Neuronal stem cell (in vitro differentiated cells): ENCODE measurements at regions not wholly inside any gene's neighbourhood (a gene's known extent, or its start where the extent isn't known, plus 50 kb on each side); places are given as distances from the start of the nearest gene placed in this dataset.

Source experiments
- DNase-seq: peaks from one replicate; pipeline ENCODE4 v3.0.0-alpha.2; 2013; ENCODE audit warnings: low spot score
- H2AFZ ChIP-seq: one replicate; pipeline ENCODE4 v1.6.1; 2013; ENCODE audit warnings: mild to moderate bottlenecking, low read length, inconsistent platforms
- H2AK5ac ChIP-seq: 2 replicates; pipeline ENCODE4 v1.6.1; 2013; ENCODE audit warnings: low read depth, mild to moderate bottlenecking, inconsistent platforms, low read length, moderate library complexity, mixed read lengths
- H2BK120ac ChIP-seq: 2 replicates; pipeline ENCODE4 v1.6.1; 2013; ENCODE audit warnings: low read depth, mild to moderate bottlenecking, inconsistent platforms, low read length, moderate library complexity, mixed read lengths
- H2BK12ac ChIP-seq: one replicate; pipeline ENCODE4 v1.6.1; 2013; ENCODE audit warnings: low read length, inconsistent platforms
- H2BK15ac ChIP-seq: 2 replicates; pipeline ENCODE4 v1.6.1; 2013; ENCODE audit warnings: mild to moderate bottlenecking, low read length, inconsistent platforms, mixed read lengths
- H2BK5ac ChIP-seq: one replicate; pipeline ENCODE4 v1.6.1; 2013; ENCODE audit warnings: inconsistent platforms, mild to moderate bottlenecking, low read length, moderate library complexity
- H3K14ac ChIP-seq: one replicate; pipeline ENCODE4 v1.6.1; 2013; ENCODE audit warnings: low read length, inconsistent platforms
- H3K18ac ChIP-seq: 2 replicates; pipeline ENCODE4 v1.6.1; 2013; ENCODE audit warnings: low read length, inconsistent platforms
- H3K23ac ChIP-seq: 2 replicates; pipeline ENCODE4 v1.6.1; 2013; ENCODE audit warnings: low read depth, mild to moderate bottlenecking, mixed read lengths, low read length, inconsistent platforms; ENCODE audit not compliant: poor library complexity
- H3K27ac ChIP-seq: replicated peaks from 3 replicates; pipeline ENCODE4 v1.5.1; 2013; ENCODE audit warnings: low read length, inconsistent platforms
- H3K27me3 ChIP-seq, 3 experiments: 2 replicates each; pipeline ENCODE4 v1.6.1; 2013; ENCODE audit warnings: low read length in 3 of 3, mild to moderate bottlenecking in 2 of 3, inconsistent platforms in 1 of 3, low read depth in 1 of 3, mixed read lengths in 1 of 3, moderate library complexity in 1 of 3; ENCODE audit not compliant: control insufficient read depth in 3 of 3, insufficient read depth in 3 of 3
- H3K36me3 ChIP-seq, 2 donors: replicated peaks in 1 of 2; 2 replicates each; pipeline ENCODE4 v1.6.1; 2013; ENCODE audit warnings: low read length in 2 of 2; ENCODE audit not compliant: control insufficient read depth in 2 of 2, insufficient read depth in 2 of 2
- H3K4ac ChIP-seq: 2 replicates; pipeline ENCODE4 v1.6.1; 2013; ENCODE audit warnings: inconsistent platforms, mild to moderate bottlenecking, low read length, moderate library complexity
- H3K4me1 ChIP-seq, 2 donors: 1 replicate in 1 of 2; 2 replicates in 1 of 2; pipeline ENCODE4 v1.6.1; 2013; ENCODE audit warnings: low read length in 2 of 2, low read depth in 1 of 2; ENCODE audit not compliant: control insufficient read depth in 2 of 2, insufficient read depth in 1 of 2
- H3K4me2 ChIP-seq: one replicate; pipeline ENCODE4 v1.6.1; 2013; ENCODE audit warnings: mild to moderate bottlenecking, low read length, inconsistent platforms; ENCODE audit not compliant: insufficient read depth, poor library complexity, severe bottlenecking
- H3K4me3 ChIP-seq, 2 donors: 2 replicates each; pipeline ENCODE4 v1.5.1; 2013; ENCODE audit warnings: low read length in 2 of 2, mild to moderate bottlenecking in 2 of 2, inconsistent platforms in 1 of 2, moderate library complexity in 1 of 2
- H3K79me1 ChIP-seq: one replicate; pipeline ENCODE4 v1.6.1; 2013; ENCODE audit warnings: low read depth, mild to moderate bottlenecking, inconsistent platforms, low read length, moderate library complexity
- H3K9ac ChIP-seq: one replicate; pipeline ENCODE4 v1.6.1; 2013; ENCODE audit warnings: mild to moderate bottlenecking, low read depth, low read length, inconsistent platforms; ENCODE audit not compliant: poor library complexity
- H3K9me3 ChIP-seq, 2 donors: replicated peaks in 1 of 2; 2 replicates each; pipeline versions ENCODE3 to v1.6.1; 2013; ENCODE audit warnings: low read length in 2 of 2, mild to moderate bottlenecking in 2 of 2, inconsistent platforms in 1 of 2, low read depth in 1 of 2, mixed read lengths in 1 of 2, moderate library complexity in 1 of 2; ENCODE audit not compliant: control insufficient read depth in 2 of 2, insufficient read depth in 1 of 2
- H4K8ac ChIP-seq: one replicate; pipeline ENCODE4 v1.6.1; 2013; ENCODE audit warnings: low read depth, mild to moderate bottlenecking, inconsistent platforms, low read length, moderate library complexity
- H4K91ac ChIP-seq: one replicate; pipeline ENCODE4 v1.6.1; 2013; ENCODE audit warnings: low read length, low read depth, mild to moderate bottlenecking, inconsistent platforms; ENCODE audit not compliant: poor library complexity
- WGBS, 2 donors: extraction: QIAGEN DNeasy Blood & Tissue Kit; methylation state at CpG; one replicate each; pipeline ENCODE4 v1.1.7; 2013; ENCODE audit warnings: missing lambda C conversion rate in 2 of 2, mixed read lengths in 1 of 2; ENCODE audit not compliant: insufficient read length in 2 of 2, insufficient replicate concordance in 1 of 2; ENCODE audit errors: extremely low coverage in 2 of 2; 5-methylcytosine and 5-hydroxymethylcytosine counted together

DNA sequence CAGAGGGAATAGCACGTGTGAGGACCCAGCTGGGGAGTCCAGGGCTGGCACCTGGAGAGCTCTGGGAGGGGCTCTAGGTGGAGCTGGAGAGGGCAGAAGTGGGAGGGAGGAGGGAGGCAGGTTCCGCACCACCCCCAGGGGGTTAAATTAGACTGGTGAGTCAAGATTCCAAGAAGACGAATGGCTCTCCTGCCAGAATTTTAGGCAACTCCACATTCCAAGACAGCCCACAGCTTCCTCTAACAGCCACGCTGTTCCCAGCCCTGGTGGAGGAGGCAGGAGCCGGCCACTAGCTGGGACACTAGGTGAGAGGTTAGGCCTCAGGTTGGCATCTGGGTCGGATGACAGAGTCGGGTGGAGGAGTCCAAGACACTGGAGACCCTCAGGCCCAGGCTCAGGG lies 60.2 kb downstream of the TFAP2C start:
- Histone ChIP-seq H3K4me1 (peaks cover 0 to 3% of the 10 kb centered on the region in 2 donors), H3K14ac (no peak overlapping the region), H3K27me3 (peaks cover 0 to 2% (median 0%) of the 10 kb centered on the region in 3 experiments), H3K23ac (no peak overlapping the region), H2AFZ (no peak overlapping the region), H3K9ac (no peak overlapping the region), H2BK120ac (no peak overlapping the region), H2BK15ac (no peak overlapping the region), H3K79me1 (peaks cover 2% of the 10 kb centered on the region), H2BK12ac (no peak overlapping the region), H4K8ac (no peak overlapping the region), H3K18ac (peak overlapping the region; percentile 64), H2AK5ac (peak overlapping the region; percentile 70), H3K27ac (no peak overlapping the region), H2BK5ac (no peak overlapping the region), H3K36me3 (no peaks in the 10 kb centered on the region), H3K4ac (no peak overlapping the region), H4K91ac (no peak overlapping the region), H3K4me3 (no peak overlapping the region), H3K4me2 (no peak overlapping the region), H3K9me3 (peaks cover 0 to 2% of the 10 kb centered on the region in 2 donors)
- no peak for DNase-seq
- WGBS, 2 donors: no CpG with 5 or more reads among the region's 7 CpGs

DNA sequence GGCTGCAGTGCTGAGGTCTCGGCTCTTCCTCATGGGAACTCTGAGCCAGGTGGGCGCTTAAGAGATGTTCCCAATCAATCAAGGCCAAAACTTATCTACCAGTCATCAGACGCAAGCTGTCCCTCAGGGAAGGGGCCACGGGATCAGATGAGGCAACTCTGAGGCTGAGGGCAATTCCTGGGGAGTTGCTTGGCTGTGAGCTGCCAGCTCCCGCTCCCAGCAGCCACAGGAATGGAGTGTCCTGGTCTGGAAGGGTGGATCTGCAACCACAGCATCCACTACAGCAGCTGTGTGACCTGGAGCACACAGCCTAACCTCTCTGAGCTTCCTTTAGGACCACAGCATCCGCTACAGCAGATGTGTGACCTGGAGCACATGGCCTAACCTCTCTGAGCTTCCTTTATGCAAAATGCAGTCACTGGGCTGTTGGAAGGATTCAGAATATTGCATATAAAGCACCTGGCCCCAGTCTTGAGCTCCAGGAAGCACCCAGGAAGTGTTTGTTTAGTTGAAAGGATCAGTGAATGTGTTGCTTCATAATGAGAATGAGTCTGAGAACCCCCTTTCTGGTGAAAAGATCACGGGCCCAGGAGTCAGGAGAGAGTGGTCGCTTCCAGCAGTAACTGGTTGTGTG lies 60.9 kb downstream of the TFAP2C start:
- no peak overlapping the region for H2BK120ac ChIP-seq
- H3K14ac ChIP-seq: peak overlapping the region; percentile 0
- no peak for DNase-seq
- H4K8ac ChIP-seq: no peak overlapping the region
- H3K9ac ChIP-seq: no peak overlapping the region
- no peak overlapping the region for H3K18ac ChIP-seq
- no peak overlapping the region for H3K23ac ChIP-seq
- peaks cover 0 to 2% of the 10 kb centered on the region in 2 donors for H3K9me3 ChIP-seq
- no peak overlapping the region for H3K4me3 ChIP-seq
- no CpG with 5 or more reads among the region's 8 CpGs for WGBS, 2 donors
- no peak overlapping the region for H2BK15ac ChIP-seq
- H2AK5ac ChIP-seq: peak overlapping the region; percentile 70
- no peak overlapping the region for H2AFZ ChIP-seq
- H3K27ac ChIP-seq: no peak overlapping the region
- H3K4ac ChIP-seq: no peak overlapping the region
- peaks cover 0 to 2% (median 0%) of the 10 kb centered on the region in 3 experiments for H3K27me3 ChIP-seq
- H2BK12ac ChIP-seq: no peak overlapping the region
- H3K4me2 ChIP-seq: no peak overlapping the region
- no peaks in the 10 kb centered on the region for H3K36me3 ChIP-seq
- H3K79me1 ChIP-seq: peaks cover 2% of the 10 kb centered on the region
- H3K4me1 ChIP-seq: peaks cover 0 to 3% of the 10 kb centered on the region in 2 donors
- no peak overlapping the region for H4K91ac ChIP-seq
- no peak overlapping the region for H2BK5ac ChIP-seq

DNA sequence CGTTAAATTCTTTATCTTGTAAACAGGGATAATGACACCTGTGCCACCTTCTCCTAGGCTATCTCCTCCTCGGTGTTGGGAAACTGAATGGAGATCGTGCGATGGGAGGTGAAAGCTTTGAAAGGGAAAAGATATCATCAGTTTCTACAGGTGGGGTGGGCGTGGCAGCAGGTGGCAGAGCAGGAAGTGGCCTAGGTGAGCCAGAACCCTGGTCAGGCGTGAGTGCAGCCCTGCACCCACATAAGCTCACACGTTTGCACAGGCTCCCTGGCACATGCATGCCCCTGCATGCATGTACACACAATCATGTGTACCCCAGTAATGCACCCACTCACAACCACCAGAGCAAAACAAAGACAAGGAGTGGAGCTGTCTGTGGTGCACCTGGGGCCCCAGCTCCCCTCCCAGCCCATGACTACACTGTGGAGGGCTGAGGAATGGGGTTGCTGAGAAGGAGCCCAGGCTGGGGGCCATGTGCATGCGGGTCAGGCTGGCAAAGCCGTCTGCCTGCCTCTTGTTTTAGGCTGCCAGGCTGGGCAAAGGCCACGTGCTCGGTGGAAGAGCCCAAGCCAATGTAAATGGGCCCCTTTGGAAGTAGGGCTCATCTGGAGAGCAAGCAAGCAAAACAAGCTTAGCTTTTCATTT lies 61.5 kb downstream of the TFAP2C start:
- Histone ChIP-seq H3K4me1 (peaks cover 0 to 3% of the 10 kb centered on the region in 2 donors), H3K27ac (no peak overlapping the region), H2BK120ac (no peak overlapping the region), H4K91ac (no peak overlapping the region), H3K9ac (no peak overlapping the region), H2AK5ac (peak overlapping the region; percentile 58), H3K18ac (peak overlapping the region; percentile 84), H3K9me3 (peaks cover 0 to 2% of the 10 kb centered on the region in 2 donors), H2BK15ac (peak overlapping the region; percentile 95), H3K23ac (no peak overlapping the region), H3K14ac (no peak overlapping the region), H3K4me2 (no peak overlapping the region), H3K79me1 (peaks cover 2% of the 10 kb centered on the region), H3K4ac (peak overlapping the region; percentile 72), H3K27me3 (peaks cover 0 to 2% (median 0%) of the 10 kb centered on the region in 3 experiments), H2BK5ac (peak overlapping the region; percentile 11), H2BK12ac (no peak overlapping the region), H3K36me3 (no peaks in the 10 kb centered on the region), H3K4me3 (no peak overlapping the region), H2AFZ (no peak overlapping the region), H4K8ac (peak overlapping the region; percentile 56)
- DNase-seq: no peak
- no CpG with 5 or more reads among the region's 11 CpGs for WGBS, 2 donors

DNA sequence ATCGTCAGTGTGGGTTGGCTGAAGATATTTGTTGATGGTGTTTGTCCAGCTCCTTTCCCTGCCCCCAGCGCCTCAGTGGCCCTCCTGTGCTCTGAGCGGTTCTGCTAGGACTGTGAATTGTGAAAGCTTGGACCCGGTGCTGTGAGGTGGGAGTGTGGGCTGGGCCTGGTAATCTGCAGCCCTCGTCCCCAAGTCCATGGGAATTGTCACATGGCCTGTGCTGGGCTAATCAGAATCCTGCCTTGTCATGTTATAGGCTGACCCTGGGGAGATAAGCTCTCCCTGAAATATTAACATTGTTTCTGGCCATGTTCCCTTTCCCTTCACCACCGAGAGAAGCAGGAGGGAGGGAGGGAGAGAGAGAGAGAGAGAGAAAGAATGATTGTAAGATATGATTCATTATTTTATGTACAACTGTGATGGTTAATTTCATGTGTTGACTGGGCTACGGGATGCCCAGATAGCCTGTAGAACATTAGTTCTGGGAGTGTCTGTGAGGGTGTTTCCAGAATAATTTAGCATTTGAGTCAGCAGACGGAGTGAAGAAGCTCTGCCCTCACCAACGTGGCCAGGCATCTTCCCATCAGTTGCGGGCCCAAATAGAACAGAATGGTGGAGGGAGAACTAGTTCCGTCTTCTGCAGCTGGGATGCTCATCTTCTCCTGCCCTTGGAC lies 62.4 kb downstream of the TFAP2C start:
- H3K4me2 ChIP-seq: no peak overlapping the region
- no peak overlapping the region for H3K27ac ChIP-seq
- H3K4ac ChIP-seq: no peak overlapping the region
- no peak overlapping the region for H3K9ac ChIP-seq
- no peaks in the 10 kb centered on the region for H3K36me3 ChIP-seq
- no peak overlapping the region for H2BK12ac ChIP-seq
- no peak overlapping the region for H2BK15ac ChIP-seq
- H3K27me3 ChIP-seq: peaks cover 0 to 2% (median 0%) of the 10 kb centered on the region in 3 experiments
- H3K79me1 ChIP-seq: peaks cover 2% of the 10 kb centered on the region
- H3K23ac ChIP-seq: no peak overlapping the region
- H4K8ac ChIP-seq: no peak overlapping the region
- no peak for DNase-seq
- H3K14ac ChIP-seq: no peak overlapping the region
- H3K4me3 ChIP-seq: no peak overlapping the region
- H3K9me3 ChIP-seq: peaks cover 0 to 2% of the 10 kb centered on the region in 2 donors
- H3K18ac ChIP-seq: no peak overlapping the region
- no CpG with 5 or more reads among the region's 11 CpGs for WGBS, 2 donors
- H2AK5ac ChIP-seq: no peak overlapping the region
- H2BK120ac ChIP-seq: no peak overlapping the region
- H3K4me1 ChIP-seq: peaks cover 0 to 3% of the 10 kb centered on the region in 2 donors
- H4K91ac ChIP-seq: no peak overlapping the region
- H2AFZ ChIP-seq: no peak overlapping the region
- no peak overlapping the region for H2BK5ac ChIP-seq
